SH-SY5Y (cell line): ENCODE measurements at regions not wholly inside any gene's neighbourhood (a gene's known extent, or its start where the extent isn't known, plus 50 kb on each side); places are given as distances from the start of the nearest gene placed in this dataset.

Source experiments
- GATA2 ChIP-seq: IDR thresholded peaks from 2 replicates; pipeline ENCODE4 v1.6.1; 2011; ENCODE audit warnings: mild to moderate bottlenecking, low read depth, low read length
- GATA3 ChIP-seq: IDR thresholded peaks from 2 replicates; pipeline ENCODE4 v1.6.1; 2011; ENCODE audit warnings: low read depth, mild to moderate bottlenecking, low read length, moderate library complexity

- no peak for TF ChIP-seq GATA2
- no peak for TF ChIP-seq GATA3
Measured at GRCh38 chr1:96509339-96509738, 212.2 kb upstream of the PTBP2 start.
